Keratinocyte (primary cell): ENCODE measurements at regions not wholly inside any gene's neighbourhood (a gene's known extent, or its start where the extent isn't known, plus 50 kb on each side); places are given as distances from the start of the nearest gene placed in this dataset.

Experiments
- CTCF ChIP-seq, 3 experiments: IDR thresholded peaks in 1 of 3; conservative IDR thresholded peaks in 1 of 3; optimal IDR thresholded peaks in 1 of 3; 2 replicates in 2 of 3; 3 replicates in 1 of 3; pipeline versions ENCODE3 to v1.5.1; 2011; ENCODE audit warnings: low read length in 3 of 3, mild to moderate bottlenecking in 3 of 3, moderate library complexity in 2 of 3, control low read depth in 1 of 3, inconsistent platforms in 1 of 3; ENCODE audit not compliant: insufficient read depth in 2 of 3; ENCODE audit errors: extremely low read depth in 1 of 3
- EZH2 ChIP-seq: IDR thresholded peaks from one replicate; pipeline ENCODE4 v1.6.1; 2012; ENCODE audit warnings: inconsistent platforms, mild to moderate bottlenecking, low read length, moderate library complexity

GRCh38 chr6:157728183-157728881 is 94.7 kb upstream of the SNX9 start:
- no peak for TF ChIP-seq EZH2
- no peak for TF ChIP-seq CTCF (optimal IDR thresholded peaks at IDR 0.05 in 1 of 3, IDR thresholded peaks at IDR 0.05 in 1 of 3, conservative IDR thresholded peaks at IDR 0.05 in 1 of 3; ENCODE audit: extremely low read depth in 1 of 3, insufficient read depth in 2 of 3, low read length in 3 of 3)
